SK-MEL-5 (cell line): ENCODE measurements at regions not wholly inside any gene's neighbourhood (a gene's known extent, or its start where the extent isn't known, plus 50 kb on each side); places are given as distances from the start of the nearest gene placed in this dataset.
A peak's percentile ranks its signal among the peaks of the same experiment; 100 is the strongest.

Experiments used
- DNase-seq: peaks from one replicate; pipeline ENCODE4 v3.0.0-alpha.2; 2016; ENCODE audit warnings: low read depth, low spot score
- in situ Hi-C: cut with HindIII; loops from 2 replicates; pipeline ENCODE4 v1.10.0; 2016; ENCODE audit warnings: low sequenced_read_pairs, high pct_unique_total_duplicates, low pct_unique_long_range_greater_than_20kb

- no peak for DNase-seq
- in situ Hi-C loops: no loop called here
Observed at GRCh38 chr6:22442826-22443225, 126.5 kb upstream of the HDGFL1 start.

- in situ Hi-C loops: no loop called here
- DNase-seq: no peak
Observed at GRCh38 chr6:22444330-22444729, 125.0 kb upstream of the HDGFL1 start.

GRCh38 chr6:22445946-22446345 is 123.4 kb upstream of the HDGFL1 start:
- in situ Hi-C loops: no loop called here
- DNase-seq: no peak

GRCh38 chr6:22447249-22448196 is 121.8 kb upstream of the HDGFL1 start:
- in situ Hi-C loops: no loop called here
- no peak for DNase-seq

- in situ Hi-C loops: no loop called here
- DNase-seq: no peak
Observed at GRCh38 chr6:22448291-22448711, 121.1 kb upstream of the HDGFL1 start.

- in situ Hi-C loops: no loop called here
- no peak for DNase-seq
Observed at GRCh38 chr6:22451962-22452361, 117.4 kb upstream of the HDGFL1 start.

- DNase-seq: no peak
Observed at GRCh38 chr6:22455378-22455777, 114.0 kb upstream of the HDGFL1 start.

GRCh38 chr6:22457996-22458395 is 111.4 kb upstream of the HDGFL1 start:
- no peak for DNase-seq
- in situ Hi-C loops: no loop called here

More at GRCh38 chr6:22455378-22455777, 114.0 kb upstream of the HDGFL1 start:
- in situ Hi-C loops: no loop called here

GRCh38 chr6:22466665-22467245 is 102.6 kb upstream of the HDGFL1 start:
- in situ Hi-C loops: no loop called here
- peak; percentile 49 for DNase-seq

GRCh38 chr6:22467645-22468044 is 101.7 kb upstream of the HDGFL1 start:
- in situ Hi-C loops: no loop called here
- no peak for DNase-seq

GRCh38 chr6:22468256-22468965 is 101.0 kb upstream of the HDGFL1 start:
- no peak for DNase-seq
- in situ Hi-C loops: no loop called here

- in situ Hi-C loops: no loop called here
- DNase-seq: no peak
Observed at GRCh38 chr6:22470454-22471131, 98.8 kb upstream of the HDGFL1 start.

- in situ Hi-C loops: no loop called here
- peak; percentile 12 for DNase-seq
Observed at GRCh38 chr6:22471132-22471690, 98.2 kb upstream of the HDGFL1 start.

GRCh38 chr6:22471746-22472145 is 97.6 kb upstream of the HDGFL1 start:
- in situ Hi-C loops: no loop called here
- no peak for DNase-seq

- DNase-seq: no peak
- in situ Hi-C loops: no loop called here
Observed at GRCh38 chr6:22473991-22474682, 95.2 kb upstream of the HDGFL1 start.

GRCh38 chr6:22476811-22477390 is 92.5 kb upstream of the HDGFL1 start:
- in situ Hi-C loops: no loop called here
- no peak for DNase-seq

GRCh38 chr6:22497276-22497675 is 72.1 kb upstream of the HDGFL1 start:
- in situ Hi-C loops: no loop called here
- no peak for DNase-seq
